ENCODE measurements at regions not wholly inside any gene's neighbourhood (a gene's known extent, or its start where the extent isn't known, plus 50 kb on each side); places are given as distances from the start of the nearest gene placed in this dataset.
"Not testable (repeated sequence)": the region's sequence is repeated elsewhere in the genome, so short reads cannot be mapped to it uniquely, and the experiment has no call there.

- not testable (repeated sequence) for TF ChIP-seq CTCF (IDR thresholded peaks at IDR 0.05; ENCODE audit: insufficient read depth, low read length); POLR2AphosphoS5 (IDR thresholded peaks at IDR 0.05; ENCODE audit: low read depth)
Measured at GRCh38 chr10:38252551-38252950, 158.4 kb downstream of the ZNF37A start.
